ENCODE measurements at regions not wholly inside any gene's neighbourhood (a gene's known extent, or its start where the extent isn't known, plus 50 kb on each side); places are given as distances from the start of the nearest gene placed in this dataset.

DNA sequence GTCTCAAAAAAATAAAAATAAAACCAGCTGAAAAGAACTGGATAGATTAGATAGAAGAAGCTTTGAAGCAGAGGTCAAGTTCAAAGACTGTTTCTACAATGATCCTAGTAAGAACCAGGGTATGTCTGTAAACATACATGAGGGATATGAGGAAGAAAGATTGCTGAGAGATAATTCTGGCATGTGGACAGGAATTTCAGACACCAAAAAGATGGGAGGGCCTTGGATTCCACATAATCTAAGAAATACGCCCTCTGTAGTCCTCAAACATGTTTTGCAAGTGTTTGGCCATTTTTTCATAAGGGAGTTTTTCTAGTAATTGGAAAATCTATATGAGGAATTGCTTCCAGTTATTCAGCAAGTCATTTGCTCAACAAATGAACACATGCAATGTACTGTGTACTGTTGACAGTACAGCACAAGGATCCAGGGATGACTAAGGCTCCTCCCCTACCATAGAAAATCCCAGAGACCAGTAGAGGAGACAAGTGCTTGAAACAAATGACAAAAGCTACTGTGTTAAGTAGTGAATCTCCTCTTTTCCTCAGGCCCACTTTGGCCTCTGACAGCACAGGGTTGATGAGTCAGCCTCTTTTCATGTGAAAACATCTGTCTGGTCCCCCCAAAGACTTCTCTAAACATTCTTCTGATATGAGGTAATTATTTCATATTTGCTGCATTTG is 795.9 kb downstream of the MAFB start:
- DNase-seq, result no peak

GRCh38 chr20:39890697-39891096 is 798.3 kb downstream of the MAFB start:
- no peak for DNase-seq

DNA sequence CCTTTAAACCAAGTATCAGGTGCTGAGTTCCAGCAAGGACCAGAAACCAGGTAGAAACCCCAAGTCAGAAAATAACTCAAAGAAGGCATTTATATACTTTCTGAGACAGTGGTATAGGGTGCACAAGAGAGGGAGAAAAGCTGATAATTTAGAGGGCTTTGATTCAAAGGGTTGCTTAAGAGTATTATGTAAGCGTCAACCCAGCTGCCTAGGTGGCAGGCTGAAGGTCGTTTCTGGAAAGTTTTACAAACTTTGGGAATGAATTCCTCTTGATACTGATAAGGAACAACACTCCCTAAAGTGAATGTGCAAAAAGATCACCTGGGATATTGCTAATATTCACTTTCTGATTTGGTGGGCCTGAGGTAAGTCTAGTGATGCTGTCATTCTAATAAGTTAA is 800.7 kb downstream of the MAFB start:
- no peak for DNase-seq

GRCh38 chr20:39886650-39887190 is 802.3 kb downstream of the MAFB start:
- no peak for DNase-seq

GRCh38 chr20:39885975-39886649 is 802.9 kb downstream of the MAFB start:
- no peak for DNase-seq

DNA sequence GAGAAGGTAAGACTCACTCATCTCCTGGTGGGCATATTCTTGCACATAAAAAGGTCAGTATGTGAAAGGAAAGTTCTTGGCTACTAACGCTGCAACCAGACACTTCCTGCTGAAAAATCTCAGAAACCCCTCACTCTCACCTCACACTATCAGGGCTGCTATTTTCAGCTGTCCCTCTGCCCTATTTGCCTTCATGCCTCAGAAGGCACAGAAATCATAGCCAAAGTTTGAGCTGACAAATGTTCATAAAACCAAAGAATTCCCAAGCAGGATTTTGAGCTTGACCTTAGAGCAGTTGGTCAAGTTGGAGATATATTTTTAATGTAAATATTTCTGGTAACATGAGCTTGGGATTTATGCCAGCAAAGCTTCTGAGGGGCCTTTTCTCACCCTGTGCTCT is 806.2 kb downstream of the MAFB start:
- no peak for DNase-seq

DNA sequence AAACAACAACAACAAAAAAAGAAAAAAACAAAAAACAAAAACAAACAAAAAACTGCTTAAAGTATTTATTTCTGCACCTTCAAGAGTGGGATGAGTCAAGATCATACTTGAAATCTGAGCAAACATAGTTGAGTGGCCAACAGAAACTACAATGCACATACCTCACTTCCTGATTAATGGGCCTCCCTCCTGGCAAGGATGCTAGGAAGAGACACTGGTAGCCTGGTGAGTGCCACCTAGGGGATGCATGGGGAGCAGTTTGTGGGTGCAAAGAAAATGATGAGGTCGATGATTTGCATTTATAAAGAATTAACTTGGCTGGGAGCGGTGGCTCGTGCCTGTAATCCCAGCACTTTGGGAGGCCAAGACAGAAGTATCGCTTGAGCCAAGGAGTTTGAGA is 808.1 kb downstream of the MAFB start:
- no peak for DNase-seq

DNA sequence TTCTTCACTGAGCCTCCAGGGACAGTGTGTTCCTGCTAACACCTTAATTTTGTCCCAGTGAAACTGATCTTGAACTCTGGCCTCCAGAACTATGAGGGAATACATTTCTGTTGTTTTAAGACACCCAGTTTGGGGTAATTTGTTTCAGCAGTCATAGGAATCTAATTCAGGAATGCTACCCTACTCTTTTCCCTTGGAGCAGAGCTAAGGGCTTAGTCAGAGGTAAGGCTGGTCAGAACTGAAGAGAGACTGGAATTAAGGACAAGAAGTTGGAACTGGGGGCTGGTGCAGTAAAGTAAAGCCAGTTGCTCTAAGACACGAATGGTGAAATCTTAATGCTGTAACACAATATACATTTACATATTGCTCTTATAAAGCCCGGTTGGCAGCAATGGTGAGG is 809.7 kb downstream of the MAFB start:
- DNase-seq, result no peak

DNA sequence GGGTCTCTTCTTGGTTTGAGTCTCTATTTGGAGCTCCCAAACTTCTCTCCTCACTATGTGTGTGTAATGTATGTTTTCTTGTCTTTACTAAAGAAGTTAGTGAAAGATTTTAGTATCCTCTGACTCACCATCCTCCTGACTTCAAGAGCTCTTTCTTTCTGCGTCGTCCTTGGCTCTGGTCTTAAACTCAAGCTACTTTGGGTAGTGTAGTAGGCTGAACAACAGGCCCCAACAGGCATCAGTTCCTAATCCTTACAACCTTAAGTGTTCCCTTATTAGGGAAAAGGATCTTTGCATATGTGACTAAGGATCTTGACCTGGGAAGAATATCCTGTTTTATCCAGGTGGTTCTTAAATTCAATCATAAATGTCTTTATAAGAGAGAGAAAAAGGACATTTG is 810.2 kb downstream of the MAFB start:
- DNase-seq, result no peak

DNA sequence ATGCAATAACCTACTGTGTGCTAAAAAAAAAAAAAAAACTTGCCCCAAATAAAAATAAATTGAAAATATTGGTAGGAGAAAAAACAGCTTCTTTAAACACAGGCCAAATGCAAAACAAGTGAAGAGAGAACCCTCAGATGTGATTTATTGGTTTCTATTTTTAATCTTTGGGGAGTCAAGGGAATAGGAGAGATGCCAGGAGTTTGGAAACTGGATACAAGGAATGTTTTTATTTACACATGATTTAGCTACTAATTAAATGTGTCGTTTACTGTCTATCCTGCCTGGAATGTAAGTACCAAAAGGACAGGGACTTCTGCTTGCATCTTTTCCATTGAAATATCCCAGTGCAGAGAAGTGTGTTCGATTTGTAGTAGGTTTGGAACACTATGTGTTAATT is 810.7 kb downstream of the MAFB start:
- no peak for DNase-seq

DNA sequence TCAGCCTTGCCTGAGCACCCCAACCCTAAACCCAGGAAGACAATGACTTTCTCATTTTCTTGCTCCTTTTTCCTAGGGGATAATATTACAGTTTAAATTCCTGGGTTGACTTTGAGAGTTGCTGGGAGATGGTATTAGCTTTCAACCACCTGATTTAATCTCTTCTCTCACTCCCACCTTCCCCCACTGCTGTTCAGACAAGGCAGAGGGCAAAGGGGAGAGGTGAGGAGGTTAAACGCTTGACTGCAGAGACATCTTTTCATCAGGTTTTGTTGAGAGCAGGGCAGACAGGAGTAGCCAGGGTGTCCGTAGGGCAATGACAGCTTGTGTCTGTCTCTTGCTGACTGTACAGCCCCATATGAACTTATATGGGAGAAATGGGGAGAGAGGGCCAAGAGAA is 811.2 kb downstream of the MAFB start:
- DNase-seq, result no peak

DNA sequence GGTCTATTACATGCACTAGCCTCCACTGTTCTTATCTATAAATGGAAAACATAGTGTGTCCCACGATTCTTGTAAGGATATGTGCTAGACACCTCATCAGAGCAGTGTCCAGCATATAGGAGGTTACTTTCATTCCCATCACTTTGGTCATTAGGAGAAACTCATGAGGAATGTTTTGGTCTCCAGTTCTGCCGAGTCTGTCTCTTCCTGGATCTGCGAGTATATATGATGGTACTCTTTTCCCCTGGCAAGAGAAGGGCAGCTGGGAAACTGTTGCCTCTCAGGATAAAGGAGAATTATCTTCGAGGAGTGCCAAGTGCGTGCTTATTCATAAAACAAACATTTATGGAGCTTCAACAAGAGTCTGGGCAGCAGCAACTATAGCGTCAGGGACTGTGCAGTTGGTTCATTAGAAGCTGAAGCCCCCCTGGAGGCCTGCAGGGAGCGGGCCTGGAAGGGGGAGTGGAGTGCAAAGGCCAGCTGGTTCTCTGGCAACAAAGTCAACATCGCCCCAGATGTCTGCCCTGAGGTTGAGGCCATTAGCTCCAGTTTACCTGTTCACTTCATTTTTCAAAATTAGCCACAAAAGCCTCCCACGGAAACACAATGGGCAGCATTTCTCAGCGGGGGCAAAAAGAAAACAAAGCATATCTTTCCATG is 811.9 kb downstream of the MAFB start:
- DNase-seq, result no peak

DNA sequence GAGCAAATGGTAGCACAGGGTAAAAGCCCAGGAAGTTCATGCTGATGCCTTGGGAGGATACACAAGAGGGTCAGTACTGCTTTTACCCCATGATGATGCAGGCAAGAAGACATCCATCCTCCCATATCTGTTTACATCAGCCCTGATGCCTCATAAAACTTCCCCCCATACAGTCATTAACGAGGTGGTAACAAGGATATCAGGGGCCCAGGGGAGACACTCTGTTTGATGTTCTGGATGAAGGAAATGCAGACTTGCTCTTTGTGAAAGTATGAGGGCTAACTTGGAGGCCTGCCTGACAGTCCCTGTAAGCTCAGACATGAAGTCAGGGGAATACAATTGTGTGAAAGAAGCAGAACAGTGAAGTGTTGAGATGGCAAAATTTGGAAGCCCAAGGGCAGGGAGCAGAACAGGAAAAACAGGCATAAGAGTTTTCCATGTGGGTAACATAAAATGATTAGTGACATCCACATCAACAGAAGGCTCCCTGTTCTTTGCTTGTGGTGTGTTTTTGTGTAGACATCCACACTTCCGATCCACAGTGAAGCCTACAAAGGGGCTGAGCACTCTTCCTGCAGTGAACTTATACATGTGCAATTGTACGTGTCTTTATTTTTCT is 813.4 kb downstream of the MAFB start:
- DNase-seq, result no peak

DNA sequence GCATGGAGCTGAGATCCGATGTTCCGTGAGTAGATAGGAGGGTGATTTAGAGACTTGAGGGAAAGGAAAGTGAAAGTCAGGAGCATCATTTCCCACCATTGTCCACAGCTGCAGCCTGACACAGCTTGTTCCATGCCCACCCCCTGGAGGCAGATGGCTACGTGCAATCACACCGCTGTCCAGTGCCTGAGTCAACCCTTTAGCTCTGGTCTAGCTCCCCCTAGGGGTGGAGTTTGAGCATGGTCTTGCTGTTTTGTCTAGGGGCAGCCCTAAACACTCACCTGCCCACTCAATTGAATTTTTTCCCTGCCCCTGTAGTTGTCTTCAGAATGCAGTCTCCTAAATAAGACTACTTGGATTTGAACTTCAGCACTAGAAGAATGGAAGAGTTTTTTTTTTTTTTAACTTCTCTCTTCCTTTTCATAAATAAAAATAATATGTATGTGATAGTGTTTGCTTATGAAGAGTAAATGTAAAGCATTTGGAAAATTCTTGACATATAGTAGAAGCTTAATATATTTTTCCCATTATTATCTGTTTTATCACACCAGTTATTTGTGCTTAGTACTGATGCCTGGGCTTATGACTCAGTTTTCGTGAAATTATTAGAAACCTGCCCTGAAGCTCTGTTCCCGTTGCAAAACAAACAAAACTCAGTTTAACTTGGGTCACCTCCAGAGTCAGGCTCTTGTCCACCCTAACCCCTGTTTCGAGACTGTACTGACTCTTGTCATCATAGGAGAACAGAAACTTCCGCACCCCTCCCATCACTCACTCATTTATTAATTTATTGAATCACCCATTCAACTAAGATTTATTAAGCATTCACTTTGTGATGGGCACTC is 814.8 kb downstream of the MAFB start:
- no peak for DNase-seq

DNA sequence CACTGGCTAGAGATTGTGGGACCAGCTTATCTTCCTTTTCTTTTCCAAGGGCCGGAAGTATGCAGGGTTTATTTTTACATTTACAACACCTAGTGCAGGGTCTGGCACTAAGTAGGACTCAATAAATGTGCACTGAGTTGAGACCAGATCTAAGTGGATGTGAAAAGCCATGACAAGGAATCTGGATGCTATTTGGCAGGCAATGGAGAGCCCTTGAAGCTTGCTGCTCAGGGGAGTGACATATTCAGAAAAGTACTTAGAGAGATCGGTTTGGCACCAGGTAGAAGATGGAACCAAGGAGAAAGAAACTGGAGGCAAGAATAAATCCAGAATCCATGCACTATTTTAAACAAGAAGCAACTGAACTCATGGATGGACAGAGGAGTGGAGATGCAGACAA is 815.8 kb downstream of the MAFB start:
- DNase-seq, result no peak

GRCh38 chr20:39871013-39871412 is 818.0 kb downstream of the MAFB start:
- DNase-seq, result no peak

DNA sequence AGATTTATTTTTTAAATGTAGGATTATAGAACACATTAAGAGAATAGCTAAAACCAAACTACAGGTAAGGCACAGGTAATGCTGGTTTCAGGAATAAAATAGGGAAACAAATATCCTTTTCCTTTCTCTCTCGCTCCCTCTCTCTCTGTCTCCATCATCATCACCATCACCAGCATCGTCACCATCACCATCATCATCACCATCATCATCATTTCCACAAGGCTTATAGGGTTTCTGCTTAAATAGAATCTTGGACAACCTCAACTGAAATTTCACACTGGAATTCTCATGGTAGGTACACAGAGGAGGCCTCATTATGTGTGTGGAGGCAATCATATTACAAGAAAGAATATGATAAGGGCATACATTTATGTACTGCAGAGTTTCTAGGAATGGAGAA is 823.6 kb downstream of the MAFB start:
- no peak for DNase-seq

- DNase-seq, result no peak
Measured at GRCh38 chr20:39862470-39862891, 826.6 kb downstream of the MAFB start.

- no peak for DNase-seq
Measured at GRCh38 chr20:39861381-39861780, 827.7 kb downstream of the MAFB start.

GRCh38 chr20:39857835-39858234 is 831.2 kb downstream of the MAFB start:
- DNase-seq, result no peak

DNA sequence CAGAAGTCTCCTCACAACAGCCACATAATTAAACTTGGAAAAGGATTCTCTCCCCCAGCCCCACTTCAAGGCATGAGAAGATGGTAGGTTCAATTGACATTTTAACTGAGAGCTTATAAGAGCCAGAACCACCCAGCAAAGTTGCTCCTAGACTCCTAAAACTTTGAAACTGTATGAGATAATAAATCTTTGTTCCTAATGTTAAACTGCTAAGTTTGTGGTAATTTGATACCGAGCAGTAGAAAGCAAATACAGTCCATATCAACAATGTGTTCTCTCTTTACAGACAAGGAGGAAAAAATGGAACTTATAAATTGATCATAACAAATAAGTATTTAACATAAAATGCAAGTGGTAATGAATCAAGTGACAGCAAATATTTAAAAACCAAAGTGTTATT is 831.8 kb downstream of the MAFB start:
- DNase-seq, result no peak

- no peak for DNase-seq
Measured at GRCh38 chr20:39855799-39856198, 833.2 kb downstream of the MAFB start.

GRCh38 chr20:39855056-39855455 is 834.0 kb downstream of the MAFB start:
- no peak for DNase-seq

Measured in bone marrow (tissue), 2 donors.